ENCODE measurements at regions not wholly inside any gene's neighbourhood (a gene's known extent, or its start where the extent isn't known, plus 50 kb on each side); places are given as distances from the start of the nearest gene placed in this dataset.

GRCh38 chr6:155889410-155889809, 433.8 kb upstream of the NOX3 start:
- H3K27me3 ChIP-seq (ENCODE audit: control insufficient read depth, insufficient read depth, low read length): no peaks in the 10 kb centered on the region
- no peak overlapping the region for H3K4me3 ChIP-seq (ENCODE audit: low read depth, low read length)
- TF ChIP-seq, protein P1, sequence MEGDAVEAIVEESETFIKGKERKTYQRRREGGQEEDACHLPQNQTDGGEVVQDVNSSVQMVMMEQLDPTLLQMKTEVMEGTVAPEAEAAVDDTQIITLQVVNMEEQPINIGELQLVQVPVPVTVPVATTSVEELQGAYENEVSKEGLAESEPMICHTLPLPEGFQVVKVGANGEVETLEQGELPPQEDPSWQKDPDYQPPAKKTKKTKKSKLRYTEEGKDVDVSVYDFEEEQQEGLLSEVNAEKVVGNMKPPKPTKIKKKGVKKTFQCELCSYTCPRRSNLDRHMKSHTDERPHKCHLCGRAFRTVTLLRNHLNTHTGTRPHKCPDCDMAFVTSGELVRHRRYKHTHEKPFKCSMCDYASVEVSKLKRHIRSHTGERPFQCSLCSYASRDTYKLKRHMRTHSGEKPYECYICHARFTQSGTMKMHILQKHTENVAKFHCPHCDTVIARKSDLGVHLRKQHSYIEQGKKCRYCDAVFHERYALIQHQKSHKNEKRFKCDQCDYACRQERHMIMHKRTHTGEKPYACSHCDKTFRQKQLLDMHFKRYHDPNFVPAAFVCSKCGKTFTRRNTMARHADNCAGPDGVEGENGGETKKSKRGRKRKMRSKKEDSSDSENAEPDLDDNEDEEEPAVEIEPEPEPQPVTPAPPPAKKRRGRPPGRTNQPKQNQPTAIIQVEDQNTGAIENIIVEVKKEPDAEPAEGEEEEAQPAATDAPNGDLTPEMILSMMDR (IDR thresholded peaks at IDR 0.05; ENCODE audit: insufficient read depth, low read length, poor library complexity, severe bottlenecking): no peak
- no peak for DNase-seq (ENCODE audit: low read depth)
- H3K36me3 ChIP-seq (ENCODE audit: control insufficient read depth, insufficient read depth, low read length): no peaks in the 10 kb centered on the region

- Histone ChIP-seq H3K27me3 (ENCODE audit: control insufficient read depth, insufficient read depth, low read length) (no peaks in the 10 kb centered on the region), H3K4me3 (ENCODE audit: low read depth, low read length) (no peak overlapping the region), H3K36me3 (ENCODE audit: control insufficient read depth, insufficient read depth, low read length) (no peaks in the 10 kb centered on the region)
- no peak for DNase-seq (ENCODE audit: low read depth)
- TF ChIP-seq, protein P1 (IDR thresholded peaks at IDR 0.05; ENCODE audit: insufficient read depth, low read length, poor library complexity, severe bottlenecking): no peak
Observed at GRCh38 chr6:155887421-155887820, 431.8 kb upstream of the NOX3 start.

DNA sequence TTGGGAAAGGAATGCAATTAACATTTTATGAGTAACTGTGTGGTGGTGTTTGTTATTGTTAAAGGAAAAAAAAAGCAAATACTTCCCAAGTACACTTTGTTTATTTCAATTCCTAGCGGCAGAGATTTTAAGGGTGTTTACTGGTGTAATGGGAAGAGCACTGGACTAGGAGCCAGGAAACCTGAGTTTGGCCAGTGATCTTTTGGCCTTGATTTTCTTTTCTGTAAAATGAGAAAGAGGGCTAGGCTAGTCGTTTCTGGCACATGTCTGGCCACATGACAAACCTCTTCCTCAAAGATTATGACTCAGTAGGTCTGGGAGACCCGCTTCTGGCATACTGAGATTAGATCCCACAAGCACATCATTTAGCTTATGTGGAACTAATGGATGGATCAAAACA, 428.1 kb upstream of the NOX3 start:
- Histone ChIP-seq H3K27me3 (ENCODE audit: control insufficient read depth, insufficient read depth, low read length) (no peaks in the 10 kb centered on the region), H3K4me3 (ENCODE audit: low read depth, low read length) (no peak overlapping the region), H3K36me3 (ENCODE audit: control insufficient read depth, insufficient read depth, low read length) (no peaks in the 10 kb centered on the region)
- TF ChIP-seq, protein P1 (IDR thresholded peaks at IDR 0.05; ENCODE audit: insufficient read depth, low read length, poor library complexity, severe bottlenecking): no peak
- DNase-seq (ENCODE audit: low read depth): no peak

- DNase-seq (ENCODE audit: low read depth): no peak
- H3K27me3 ChIP-seq (ENCODE audit: control insufficient read depth, insufficient read depth, low read length): no peaks in the 10 kb centered on the region
- H3K4me3 ChIP-seq (ENCODE audit: low read depth, low read length): no peak overlapping the region
- H3K36me3 ChIP-seq (ENCODE audit: control insufficient read depth, insufficient read depth, low read length): no peaks in the 10 kb centered on the region
- TF ChIP-seq, protein P1 (IDR thresholded peaks at IDR 0.05; ENCODE audit: insufficient read depth, low read length, poor library complexity, severe bottlenecking): no peak
Observed at GRCh38 chr6:155883334-155883731, 427.7 kb upstream of the NOX3 start.

- Histone ChIP-seq H3K36me3 (ENCODE audit: control insufficient read depth, insufficient read depth, low read length) (no peaks in the 10 kb centered on the region), H3K4me3 (ENCODE audit: low read depth, low read length) (no peak overlapping the region), H3K27me3 (ENCODE audit: control insufficient read depth, insufficient read depth, low read length) (no peaks in the 10 kb centered on the region)
- no peak for DNase-seq (ENCODE audit: low read depth)
- TF ChIP-seq, protein P1 (IDR thresholded peaks at IDR 0.05; ENCODE audit: insufficient read depth, low read length, poor library complexity, severe bottlenecking): no peak
Observed at GRCh38 chr6:155882527-155883333, 427.1 kb upstream of the NOX3 start.
